ENCODE measurements at regions not wholly inside any gene's neighbourhood (a gene's known extent, or its start where the extent isn't known, plus 50 kb on each side); places are given as distances from the start of the nearest gene placed in this dataset.

- DNase-seq, result no peak
These were observed 203.3 kb upstream of the EMCN start for GRCh38 chr4:100721077-100721476.

GRCh38 chr4:100716416-100716815 is 198.6 kb upstream of the EMCN start:
- DNase-seq, result no peak

- DNase-seq, result no peak
These were observed 191.0 kb upstream of the EMCN start for GRCh38 chr4:100708776-100709175.

- DNase-seq, result no peak
These were observed 190.0 kb upstream of the EMCN start for GRCh38 chr4:100707786-100708185.

- DNase-seq, result no peak
These were observed 178.7 kb upstream of the EMCN start for GRCh38 chr4:100696531-100696930.

DNA sequence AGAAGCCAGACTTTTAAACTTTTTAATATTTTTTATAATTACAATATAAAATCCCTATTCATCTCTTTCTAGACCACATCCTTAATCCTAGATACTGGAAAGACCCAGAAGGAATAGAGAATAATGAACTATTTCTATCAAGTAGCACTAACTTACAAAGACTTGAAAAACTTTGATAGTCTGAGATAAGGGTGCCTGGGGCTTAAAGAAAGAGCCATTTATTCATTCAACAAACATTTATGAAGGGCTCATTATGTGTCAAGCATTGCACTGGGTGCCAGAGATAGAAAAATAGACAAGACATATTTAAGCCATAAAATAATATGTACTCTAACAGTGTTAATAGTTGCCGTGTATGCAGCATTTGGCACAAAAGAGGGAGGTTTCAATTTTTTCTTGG is 178.0 kb upstream of the EMCN start:
- no peak for DNase-seq

GRCh38 chr4:100695039-100695654 is 177.3 kb upstream of the EMCN start:
- no peak for DNase-seq

DNA sequence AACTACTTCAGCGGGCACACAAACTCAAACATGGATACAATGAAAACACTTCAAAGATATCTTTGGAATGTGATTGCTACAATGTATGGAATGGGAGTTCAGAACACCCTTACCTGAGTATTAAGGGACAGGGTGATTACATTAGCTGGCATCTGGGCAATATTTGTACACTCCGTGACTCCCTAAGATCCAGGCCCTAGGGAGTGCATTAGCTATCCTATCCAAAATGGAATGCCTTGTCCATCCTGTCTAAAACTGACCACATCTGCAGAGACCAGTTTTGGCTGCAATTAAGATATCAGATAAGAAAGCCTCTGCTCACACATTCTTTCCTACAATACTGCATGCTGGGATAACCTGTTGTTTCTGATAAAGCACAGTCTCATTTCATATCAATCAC is 176.6 kb upstream of the EMCN start:
- DNase-seq, result no peak

DNA sequence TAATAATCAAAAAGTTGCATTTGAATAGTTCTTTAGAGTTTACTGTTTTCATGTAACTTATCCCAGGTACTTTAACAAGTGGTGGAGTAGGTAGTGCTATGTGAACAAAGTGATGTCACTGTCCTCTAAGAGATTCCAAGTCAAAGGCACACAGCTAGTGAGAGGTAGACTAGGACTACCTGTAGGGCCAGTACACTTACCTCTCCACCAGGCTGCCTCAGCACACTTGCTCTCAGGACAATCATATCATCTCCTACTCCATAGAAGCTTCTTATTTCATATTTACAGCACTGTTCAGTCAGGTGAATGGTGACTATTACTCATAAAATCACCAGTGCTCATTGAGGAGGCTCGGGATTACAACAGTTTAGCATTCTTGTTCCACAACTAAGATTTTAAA is 173.0 kb upstream of the EMCN start:
- no peak for DNase-seq

GRCh38 chr4:100688368-100688767 is 170.5 kb upstream of the EMCN start:
- DNase-seq, result no peak

DNA sequence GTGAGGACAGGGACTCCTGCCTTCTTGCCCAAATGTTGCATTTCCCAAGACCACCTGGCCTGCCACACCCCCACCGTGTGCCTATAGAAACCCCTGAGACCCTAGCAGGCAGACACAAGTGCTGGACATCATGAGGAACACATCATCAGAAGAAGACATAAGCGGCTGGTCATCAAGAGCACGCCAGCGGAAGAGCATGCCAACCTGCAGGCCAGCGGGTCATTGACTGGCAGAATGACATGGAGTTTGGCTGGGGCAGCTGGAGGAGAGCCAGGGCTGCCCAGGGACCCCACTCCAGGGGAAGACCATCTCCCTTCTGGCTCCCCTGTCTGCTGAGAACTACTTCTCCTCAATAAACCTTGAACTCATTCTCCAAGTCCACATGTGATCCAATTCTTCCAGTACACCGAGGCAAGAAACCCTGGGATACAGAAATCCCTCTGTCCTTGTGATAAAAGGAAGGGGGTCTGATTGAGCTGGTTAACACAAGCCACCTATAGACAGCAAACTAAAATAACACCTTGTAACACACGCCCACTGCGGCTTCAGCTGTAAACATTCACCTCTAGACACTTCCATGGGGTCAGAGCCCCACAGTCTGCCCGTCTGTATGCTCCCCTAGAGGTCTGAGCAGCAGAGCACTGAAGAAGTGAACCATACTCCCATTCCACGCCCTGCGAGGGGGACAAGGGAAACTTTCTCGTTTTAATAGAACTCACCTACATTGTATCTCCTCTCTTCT is 164.8 kb upstream of the EMCN start:
- no peak for DNase-seq

GRCh38 chr4:100681289-100681688 is 163.5 kb upstream of the EMCN start:
- no peak for DNase-seq

DNA sequence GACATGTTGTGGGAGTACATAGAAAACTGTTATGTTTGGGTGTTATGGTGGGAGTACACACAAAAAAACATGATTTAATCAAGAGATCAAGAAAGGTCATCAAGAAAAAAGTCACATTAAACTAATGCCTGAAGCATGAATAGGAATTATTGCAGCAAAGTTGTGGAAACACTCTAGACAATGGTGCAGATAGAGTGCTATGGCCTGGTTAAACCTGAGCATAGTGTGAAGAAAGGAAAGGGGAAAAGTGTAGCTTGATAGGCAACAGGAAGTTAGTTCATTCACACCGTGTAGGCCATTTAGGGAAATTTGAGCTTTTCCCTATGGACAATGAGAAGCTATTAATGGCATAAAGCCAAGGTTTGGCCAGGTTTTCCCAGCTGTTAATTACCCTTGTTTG is 162.1 kb upstream of the EMCN start:
- DNase-seq, result no peak

DNA sequence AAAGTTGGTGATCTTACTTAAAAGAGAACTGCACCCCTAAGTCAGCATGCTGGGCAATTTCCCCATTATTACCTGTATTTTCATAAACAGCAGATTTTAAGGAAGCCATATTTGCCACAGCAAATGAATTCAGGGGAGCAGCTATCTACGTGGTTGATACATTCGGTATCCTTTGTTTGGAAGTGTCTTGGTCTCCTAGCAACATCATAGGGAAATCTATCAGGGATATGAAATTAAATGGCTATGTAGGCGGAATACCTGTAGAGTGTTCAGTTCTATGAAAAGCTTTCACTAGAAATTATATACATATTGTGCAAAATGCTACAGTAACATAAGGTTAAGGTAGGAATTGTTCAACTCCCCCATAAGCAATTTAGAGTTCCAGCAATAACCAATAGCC is 157.2 kb upstream of the EMCN start:
- no peak for DNase-seq

DNA sequence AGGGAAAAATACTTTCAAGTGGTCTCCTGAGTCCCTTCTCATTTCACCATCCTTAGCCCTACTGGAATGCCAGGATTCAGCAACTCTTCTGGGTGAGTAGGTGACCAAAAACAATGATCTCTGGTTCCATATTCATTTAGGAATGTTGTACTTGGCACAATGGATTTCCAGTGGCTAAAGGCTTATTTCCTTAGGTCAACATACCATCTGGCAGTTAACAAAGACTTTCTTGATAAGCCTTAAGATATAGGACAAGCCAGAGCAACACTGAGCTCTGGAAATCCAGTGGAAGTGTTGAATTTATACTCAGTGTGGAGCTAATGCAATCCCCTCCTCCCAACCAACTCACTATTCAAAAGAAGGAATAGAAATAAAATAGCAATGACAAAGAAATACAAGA is 139.4 kb upstream of the EMCN start:
- DNase-seq, result peak; percentile 12

DNA sequence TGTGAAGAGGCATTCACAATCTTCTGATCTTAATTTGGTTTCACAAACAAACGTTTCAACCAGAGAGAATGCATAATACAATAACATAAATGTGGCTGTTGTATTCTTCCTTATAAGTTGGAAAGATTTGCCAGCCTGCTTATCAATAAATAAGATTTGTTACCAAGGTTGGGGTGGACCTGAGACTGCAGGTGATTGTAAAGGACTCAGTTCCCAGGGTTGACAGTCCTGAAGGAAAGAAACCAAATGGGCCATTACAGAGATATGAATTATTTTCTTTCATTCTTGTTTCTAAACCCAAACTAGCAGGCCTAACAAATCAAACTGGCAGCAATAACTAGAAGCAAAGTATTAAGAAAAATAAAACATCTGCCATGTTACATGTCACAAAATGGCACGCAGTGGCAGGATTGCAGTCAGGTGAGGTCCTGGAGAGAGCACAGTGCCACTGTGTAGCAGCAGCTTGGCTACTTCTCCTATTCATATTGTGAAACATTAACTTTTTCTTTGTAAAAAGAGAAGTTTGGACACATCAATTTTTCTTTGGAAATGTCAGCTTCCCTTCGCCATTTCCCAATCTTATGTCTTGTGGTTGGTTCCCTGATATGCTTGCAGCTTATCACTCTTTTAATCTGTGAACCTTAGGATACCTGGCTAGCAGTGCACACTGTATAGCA is 133.8 kb upstream of the EMCN start:
- DNase-seq, result no peak

- no peak for DNase-seq
These were observed 131.6 kb upstream of the EMCN start for GRCh38 chr4:100649417-100649816.

- DNase-seq, result no peak
These were observed 126.3 kb upstream of the EMCN start for GRCh38 chr4:100644150-100644549.

DNA sequence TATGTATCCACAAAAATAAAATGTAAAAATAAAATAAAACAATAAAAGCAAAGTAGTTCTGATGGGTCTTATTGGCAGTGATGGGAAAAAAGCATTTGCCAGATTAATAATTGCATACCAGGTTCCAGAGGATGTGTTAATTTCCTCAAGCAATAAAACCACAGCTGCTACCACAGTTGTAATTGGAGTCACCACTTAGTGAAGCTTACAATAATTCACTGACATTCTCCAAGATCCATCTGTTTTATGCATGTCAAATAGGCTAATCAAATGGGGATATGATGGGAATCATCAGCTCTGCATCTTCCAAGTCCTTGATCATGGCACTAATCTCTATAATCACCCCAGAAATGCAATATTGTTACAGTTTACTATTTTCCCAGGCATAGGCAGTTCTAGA is 123.5 kb upstream of the EMCN start:
- no peak for DNase-seq

- DNase-seq, result no peak
These were observed 118.1 kb upstream of the EMCN start for GRCh38 chr4:100635899-100636298.

DNA sequence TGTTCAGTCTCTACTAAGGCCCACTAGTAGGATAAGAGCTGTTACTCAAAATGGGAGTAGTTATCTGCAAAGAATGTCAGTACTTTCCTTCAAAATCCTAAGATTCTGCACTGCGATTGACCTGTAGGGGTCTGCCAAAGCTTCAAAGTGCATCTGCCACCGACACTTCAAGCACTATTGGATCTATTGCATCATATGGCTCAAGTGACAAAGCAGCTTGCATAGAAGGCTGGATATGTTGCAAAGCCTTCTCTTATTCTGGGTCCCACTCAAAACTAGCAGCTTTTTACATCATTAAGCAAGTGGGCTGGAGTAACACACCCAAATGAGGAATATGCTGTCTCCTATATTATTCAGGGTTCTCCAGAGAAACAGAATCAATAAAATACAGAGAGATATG is 115.4 kb upstream of the EMCN start:
- no peak for DNase-seq

DNA sequence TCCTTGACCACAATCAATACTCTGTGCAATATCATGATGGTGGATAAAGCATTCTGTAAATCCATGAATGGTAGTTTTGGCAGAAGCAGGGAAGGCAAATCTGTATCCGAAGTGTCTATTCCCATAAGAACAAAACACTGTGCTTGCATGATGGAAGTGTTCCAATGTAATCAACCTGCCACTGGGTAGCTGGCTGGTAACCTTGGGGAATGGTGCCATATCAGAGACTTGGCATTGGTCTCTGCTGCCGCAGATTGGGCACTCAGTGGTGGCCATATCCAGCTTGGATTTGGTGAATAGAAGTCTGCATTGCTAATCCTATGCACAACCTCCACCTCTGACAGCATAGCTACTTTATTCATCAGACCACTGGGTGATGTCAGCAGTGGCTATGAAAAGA is 114.3 kb upstream of the EMCN start:
- no peak for DNase-seq

DNA sequence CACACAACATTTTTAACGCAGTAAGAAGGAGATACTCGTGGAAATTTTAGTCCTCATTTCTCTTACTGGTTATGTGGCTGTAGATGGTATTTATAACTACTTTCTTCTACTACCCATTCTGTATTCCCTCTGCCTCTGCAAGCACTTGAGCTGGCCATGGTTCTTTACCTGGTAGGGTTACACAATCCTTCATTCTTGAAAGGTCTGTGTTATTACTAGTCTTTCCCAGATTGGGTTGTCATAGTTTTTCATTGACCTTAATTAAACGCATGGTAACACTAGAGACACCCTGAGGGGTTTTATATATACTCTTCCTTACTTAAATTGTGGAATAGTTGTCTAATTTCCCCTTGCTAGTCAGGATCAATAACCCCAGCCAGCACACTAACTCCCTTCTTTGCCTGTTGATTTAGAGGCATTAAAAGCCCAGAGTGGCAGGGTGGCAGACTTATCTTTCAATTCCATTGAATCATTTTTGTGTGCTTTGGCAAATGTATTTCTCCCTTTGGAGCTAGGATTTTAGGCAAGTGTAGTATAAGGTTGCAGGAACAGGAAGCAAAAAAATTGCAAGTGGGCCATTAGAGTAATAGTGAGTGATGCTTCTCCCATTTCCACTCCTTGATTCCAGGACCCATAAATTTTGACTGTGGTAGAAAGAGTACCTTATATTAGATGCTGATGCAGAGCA is 113.6 kb upstream of the EMCN start:
- DNase-seq, result no peak

DNA sequence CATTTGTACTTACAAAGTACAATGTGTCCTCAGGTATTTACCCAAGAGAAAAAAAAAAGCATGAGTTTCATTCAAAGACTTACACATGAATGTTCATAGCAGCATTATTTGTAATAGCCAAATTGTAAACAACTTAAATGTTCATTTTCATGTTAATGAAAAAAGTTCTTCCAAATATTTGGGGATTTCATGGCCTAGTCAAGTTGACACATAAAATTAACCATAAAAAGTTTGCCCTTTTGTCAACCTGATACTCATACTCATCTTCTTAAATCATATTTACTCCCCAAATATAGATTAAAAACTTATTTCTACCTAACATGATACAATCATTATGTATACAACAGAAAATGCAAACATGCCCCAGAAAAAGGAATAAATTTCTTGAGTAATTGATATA is 112.5 kb upstream of the EMCN start:
- DNase-seq, result no peak
